Erythroblast (primary cell): ENCODE measurements at regions not wholly inside any gene's neighbourhood (a gene's known extent, or its start where the extent isn't known, plus 50 kb on each side); places are given as distances from the start of the nearest gene placed in this dataset.

Experiments
- GATA1 ChIP-seq: IDR thresholded peaks from 2 replicates; pipeline ENCODE4 v1.6.1; 2011; ENCODE audit warnings: low read depth, mild to moderate bottlenecking, control low read depth, low read length, moderate library complexity
- POLR2A ChIP-seq: IDR thresholded peaks from 2 replicates; pipeline ENCODE4 v1.6.1; 2011; ENCODE audit warnings: mild to moderate bottlenecking, low read length

DNA sequence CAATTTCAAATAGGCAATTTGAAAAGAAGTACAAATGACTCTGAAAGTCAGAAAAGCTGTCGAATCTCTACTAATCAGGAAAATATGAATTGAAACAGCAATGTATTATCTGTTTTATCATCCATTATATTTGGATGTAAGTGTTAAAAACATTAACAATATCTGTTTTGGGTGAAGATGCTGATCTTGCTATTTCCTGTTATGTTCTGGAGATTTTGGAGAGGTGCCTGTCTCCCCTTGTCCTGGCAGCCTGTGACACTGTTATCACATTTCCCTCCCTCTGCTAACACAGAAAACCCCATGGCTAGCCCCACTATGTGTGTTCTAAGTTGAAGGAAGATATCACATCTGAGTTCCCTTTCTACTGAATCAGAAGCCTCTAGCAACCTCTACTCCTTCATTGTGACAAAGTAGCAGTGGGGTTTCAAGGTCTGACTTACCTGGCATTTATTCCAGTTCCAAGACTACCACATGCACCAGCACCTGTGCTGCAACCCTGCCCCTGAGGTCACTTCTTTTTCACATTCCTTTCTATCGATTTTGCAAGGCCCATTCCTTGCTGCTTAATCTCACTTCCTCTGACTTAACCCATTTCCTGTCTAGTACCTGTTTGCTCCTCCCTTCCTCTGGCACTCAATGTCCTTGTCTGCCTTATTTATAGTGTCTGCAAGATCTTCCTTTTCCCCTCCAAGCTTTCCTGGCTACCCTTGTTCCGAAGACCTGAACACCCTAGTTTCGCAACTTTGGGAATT, 95.5 kb upstream of the COL8A1 start:
- no peak for TF ChIP-seq POLR2A
- no peak for TF ChIP-seq GATA1
